ENCODE measurements at regions not wholly inside any gene's neighbourhood (a gene's known extent, or its start where the extent isn't known, plus 50 kb on each side); places are given as distances from the start of the nearest gene placed in this dataset.

DNA sequence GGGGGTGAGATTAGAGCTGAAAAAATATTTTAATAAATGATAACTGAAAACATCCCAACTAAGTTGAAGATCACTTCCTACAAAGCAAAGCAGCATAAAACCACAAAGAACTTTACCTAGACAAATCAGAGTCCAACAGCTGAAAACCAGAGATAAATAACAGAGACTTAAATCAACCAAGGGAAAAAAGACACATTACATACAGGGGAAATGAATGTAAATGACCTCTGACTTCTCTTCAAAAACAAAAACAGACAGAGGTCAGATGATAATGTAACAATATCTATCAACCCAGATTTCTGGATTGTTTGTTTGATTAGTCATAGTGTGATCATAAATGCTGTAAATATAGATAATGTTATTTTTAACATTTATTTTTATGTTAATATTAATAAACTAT is 782.8 kb downstream of the TFAP2A start:
- in situ Hi-C loops (cut with MboI; ENCODE audit: low sequenced_read_pairs), result no loop called here

DNA sequence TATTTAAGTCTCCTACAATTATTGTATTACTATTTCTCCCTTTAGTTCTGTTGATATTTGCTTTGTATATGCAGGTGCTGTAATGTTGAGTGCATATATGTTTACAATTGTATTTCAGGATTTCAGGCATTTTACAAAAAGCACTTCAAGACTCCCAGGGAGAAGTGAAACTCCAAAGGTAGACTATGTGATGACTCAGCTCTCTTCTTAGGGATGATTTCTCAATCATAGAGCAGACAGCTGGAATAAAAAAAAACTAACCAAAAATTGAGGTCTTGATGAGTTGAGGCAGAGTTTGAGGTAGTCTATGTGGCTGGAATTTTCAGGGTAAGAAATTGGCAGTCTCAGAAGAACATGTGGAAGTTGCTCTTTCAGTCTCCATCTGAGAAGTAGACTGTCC is 786.1 kb downstream of the TFAP2A start:
- in situ Hi-C loops (cut with MboI; ENCODE audit: low sequenced_read_pairs), result no loop called here

DNA sequence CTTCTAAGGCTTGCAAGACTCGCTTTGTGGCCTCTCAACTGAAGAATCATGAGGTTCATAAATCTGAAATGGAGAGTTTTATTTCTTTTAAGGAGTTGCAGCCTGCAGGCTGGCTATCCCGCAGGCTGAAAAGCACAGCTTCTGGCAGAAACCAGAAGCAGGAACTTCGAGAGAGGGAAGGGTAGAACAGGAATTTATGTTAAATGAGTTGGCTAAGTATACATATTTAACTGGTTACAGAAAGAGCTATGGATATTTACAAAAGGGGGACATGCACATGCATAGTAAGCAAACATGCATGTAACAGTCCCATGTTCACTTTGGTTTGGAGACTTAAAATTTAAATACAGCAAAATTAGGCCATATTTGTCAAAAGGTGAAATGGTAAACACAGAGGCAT is 787.0 kb downstream of the TFAP2A start:
- in situ Hi-C loops (cut with MboI; ENCODE audit: low sequenced_read_pairs), result no loop called here

DNA sequence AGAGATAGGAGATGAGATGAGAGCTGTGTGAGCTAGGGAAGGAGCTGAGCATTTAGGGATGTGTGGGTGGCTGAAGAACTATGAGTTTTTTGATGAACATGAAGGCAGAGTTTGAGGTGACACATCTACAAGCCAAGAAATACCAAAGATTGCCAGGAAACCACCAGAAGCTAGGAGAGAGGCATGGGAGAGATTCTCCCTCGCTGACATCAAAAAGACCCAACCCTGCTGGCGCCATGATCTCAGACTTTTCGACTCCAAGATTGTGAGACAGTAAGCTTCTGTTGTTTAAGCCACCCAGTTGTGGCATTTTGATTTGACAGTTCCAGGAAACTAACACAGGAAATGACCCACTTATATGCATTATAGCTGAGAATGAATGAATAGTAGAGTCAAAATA is 790.9 kb downstream of the TFAP2A start:
- in situ Hi-C loops (cut with MboI; ENCODE audit: low sequenced_read_pairs), result no loop called here

DNA sequence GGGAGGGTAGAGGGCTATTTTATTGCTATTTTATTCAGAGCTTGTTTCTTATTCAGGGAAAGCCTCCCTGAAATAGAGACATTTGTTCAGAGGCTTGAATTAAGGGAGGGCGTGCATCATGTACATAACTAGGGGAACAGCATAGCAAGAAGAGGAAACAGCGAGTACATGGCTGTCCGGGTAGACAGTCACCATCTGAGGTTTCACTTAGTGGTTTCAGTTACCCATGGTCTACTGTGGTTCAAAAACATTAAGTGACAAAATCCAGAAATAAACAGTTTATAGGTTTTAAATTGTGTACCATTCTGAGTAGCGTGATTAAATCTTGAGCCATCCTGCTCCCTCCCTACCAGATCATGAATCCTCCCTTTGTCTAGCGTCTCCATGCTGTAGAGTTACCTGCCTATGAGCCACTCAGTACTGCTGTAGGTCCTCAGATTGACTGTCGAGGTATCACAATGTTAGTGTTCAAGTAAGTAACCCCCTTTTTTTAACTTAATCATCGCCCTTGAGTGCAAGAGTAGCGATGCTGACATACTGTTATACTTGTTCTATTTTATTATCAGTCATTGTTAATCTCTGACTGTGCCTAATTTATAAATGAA is 791.5 kb downstream of the TFAP2A start:
- in situ Hi-C loops (cut with MboI; ENCODE audit: low sequenced_read_pairs), result no loop called here

DNA sequence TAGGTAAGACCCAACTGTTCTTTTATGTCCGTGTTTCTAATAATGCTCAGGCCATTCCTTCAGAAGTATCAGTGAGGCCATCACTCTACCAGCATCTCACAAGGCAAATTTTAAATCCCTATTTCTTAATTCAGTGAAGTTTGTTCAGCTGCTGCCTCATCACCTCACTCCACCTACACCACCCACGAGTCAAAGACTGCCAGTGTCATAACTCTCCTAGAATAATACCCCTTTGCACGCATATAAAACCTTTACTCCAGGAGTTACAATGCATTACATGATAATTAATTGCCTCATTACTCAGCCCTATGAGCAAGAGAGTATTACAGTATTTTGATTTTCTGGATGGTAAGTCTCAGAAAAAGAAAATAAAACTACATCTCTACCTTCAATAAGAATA is 793.6 kb downstream of the TFAP2A start:
- in situ Hi-C loops (cut with MboI; ENCODE audit: low sequenced_read_pairs), result no loop called here

DNA sequence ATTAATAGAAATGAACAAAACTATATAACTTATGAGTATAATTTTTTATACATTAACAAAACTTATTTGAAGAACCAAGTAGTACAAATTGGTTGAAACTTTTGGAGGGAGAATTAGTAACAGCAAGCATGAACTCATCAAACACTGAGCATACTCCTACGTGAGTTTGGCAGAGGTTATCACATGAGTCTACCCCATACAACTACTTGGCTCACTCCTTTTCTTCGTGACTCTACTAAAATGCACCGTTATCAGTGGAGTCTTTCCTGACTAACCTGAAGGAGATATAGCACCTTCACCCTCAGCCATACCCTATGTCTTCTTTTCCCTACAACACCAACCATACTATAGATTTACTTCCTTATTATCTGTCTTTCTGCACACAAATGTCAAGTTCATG is 794.2 kb downstream of the TFAP2A start:
- in situ Hi-C loops (cut with MboI; ENCODE audit: low sequenced_read_pairs), result no loop called here

DNA sequence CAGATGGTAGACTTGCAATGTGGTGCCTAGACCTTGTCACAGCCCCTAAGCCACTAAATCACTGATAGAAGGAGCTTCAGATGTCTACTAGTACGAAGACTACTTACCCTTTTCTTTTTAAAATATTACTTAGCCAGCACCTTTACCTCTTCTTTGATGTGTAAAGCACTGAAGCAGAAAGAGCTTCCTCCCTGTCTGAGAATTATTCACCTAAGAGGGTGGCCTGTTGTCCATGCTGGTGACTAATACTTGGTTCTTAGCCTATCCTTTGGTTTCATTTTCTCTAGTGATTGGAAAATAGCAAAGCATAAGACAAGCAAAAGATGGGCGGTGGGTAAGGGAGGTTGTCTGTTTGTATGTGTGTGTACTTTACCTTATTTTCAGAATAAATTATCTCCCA is 794.6 kb downstream of the TFAP2A start:
- in situ Hi-C loops (cut with MboI; ENCODE audit: low sequenced_read_pairs), result no loop called here

DNA sequence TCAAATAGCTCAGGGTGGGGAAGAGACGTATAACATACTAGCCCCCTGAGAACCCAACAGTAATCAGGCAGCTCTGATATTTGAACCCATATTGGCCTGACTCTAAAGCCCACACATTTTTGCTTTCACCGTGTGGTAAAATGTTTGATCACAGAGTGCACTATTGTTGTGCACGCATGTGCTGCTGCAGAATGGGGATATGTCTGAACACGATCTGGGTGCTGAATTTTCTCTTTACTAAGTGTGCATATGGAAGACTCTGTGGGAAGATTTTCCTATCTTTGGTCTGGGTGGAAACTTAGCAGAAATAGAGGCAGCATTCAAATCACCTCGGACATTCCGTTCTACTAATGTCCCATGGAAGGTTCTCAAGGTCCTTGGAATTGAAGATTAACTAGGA is 800.1 kb downstream of the TFAP2A start:
- in situ Hi-C loops (cut with MboI; ENCODE audit: low sequenced_read_pairs), result no loop called here

DNA sequence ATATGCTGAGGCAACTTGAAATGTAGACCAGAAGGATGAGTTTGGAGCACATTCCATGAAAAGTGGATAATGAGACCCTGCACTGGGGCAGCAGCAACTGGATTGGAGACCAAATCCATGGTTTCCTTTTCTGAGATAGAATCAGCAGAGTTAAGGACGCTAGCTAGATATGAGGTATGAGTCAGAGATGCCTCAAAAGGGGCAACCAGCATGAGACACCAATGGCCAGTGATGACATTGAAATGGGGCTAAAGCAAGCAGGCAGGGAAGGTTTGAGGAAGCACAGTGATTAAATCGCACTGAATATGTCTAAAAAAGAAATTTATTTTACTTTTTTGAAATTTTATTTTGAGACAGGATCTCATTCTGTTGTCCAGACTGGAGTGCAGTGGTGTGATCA is 802.4 kb downstream of the TFAP2A start:
- in situ Hi-C loops (cut with MboI; ENCODE audit: low sequenced_read_pairs), result no loop called here

DNA sequence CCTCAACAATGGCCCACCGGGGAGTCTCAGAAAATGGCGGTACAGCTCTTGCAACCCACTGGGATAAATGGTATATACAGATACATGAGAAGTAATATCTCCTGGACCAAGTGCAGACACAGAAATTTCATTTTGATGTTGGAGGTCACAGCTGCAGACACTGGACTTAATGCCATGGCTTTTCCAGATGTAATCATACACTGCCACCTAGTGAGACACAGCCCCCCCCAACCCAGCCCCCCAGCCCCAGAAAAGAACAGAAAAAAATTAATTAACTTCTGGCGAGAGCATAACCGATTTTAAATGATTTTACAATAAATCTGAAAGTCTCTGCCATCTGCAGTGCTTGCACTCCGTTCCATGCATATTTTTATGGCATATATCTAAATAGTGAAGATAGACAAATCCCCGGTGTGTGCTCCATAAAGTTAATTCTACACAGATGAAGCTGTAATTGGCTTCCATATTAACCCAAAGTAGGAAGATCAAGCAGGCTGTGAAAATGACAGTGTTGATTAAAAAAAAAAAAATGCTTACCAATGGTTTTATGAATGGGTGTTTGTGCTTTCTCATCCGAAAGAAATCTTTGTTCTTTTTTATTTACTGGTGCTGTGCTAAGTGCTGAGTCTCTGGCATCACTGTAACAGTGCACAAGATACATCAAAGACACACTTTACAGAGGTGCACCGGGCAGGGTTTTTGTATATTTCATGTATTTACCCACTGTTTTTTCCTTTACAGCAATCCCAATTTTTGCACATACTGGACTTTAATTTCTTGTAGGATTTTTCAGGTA is 804.1 kb downstream of the TFAP2A start:
- in situ Hi-C loops (cut with MboI; ENCODE audit: low sequenced_read_pairs), result no loop called here

DNA sequence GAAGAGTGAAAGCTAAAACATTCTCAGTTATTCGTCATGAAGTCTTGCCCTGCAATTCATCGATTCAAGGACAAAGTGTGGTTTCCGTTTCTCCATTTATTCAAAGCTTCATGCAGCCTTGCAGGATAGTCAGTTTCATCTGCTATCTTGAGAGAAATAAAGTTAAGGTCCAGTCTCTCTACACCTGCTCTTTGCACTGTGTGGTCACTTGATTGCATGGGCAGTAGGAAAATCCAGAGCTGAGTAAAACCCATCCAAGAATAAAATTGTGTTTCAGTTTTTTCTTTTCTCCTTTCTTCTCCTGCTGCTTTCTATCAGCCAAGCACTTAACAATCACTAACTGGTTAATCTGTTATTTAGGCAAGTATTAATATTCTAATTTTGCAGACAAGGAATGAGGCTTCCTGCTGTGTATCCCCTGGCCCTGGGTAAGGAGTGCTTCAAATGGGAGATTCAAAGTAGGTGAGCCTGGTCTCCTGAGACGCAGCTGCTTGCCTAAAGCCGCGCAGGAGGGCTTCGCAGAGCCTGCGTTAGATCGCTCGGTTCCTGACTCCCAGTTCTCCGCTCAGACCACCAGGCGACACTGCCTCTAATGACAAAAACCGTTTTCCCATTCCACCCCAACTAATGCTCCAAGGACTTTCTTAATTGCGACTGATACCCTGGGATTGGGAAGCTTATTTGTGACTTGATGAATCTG is 808.3 kb downstream of the TFAP2A start:
- in situ Hi-C loops (cut with MboI; ENCODE audit: low sequenced_read_pairs), result no loop called here

DNA sequence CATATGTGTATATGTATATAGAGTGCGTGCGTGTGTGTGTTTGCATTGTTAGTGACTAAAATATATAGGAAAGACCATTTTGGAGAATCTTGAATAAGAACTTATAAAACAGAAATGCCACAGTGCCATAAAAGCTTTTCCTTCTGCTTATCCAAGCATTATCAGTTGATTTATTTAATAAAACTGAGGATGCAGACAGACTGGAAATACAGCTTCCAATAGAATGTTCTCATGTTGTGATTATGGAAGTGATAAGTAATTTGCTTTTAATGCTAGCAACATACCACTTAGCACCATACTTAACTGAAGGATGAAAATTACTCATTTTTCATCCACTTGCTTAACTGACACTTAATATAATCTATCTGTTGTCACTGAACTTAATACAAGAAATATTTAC is 820.1 kb downstream of the TFAP2A start:
- in situ Hi-C loops (cut with MboI; ENCODE audit: low sequenced_read_pairs), result no loop called here

DNA sequence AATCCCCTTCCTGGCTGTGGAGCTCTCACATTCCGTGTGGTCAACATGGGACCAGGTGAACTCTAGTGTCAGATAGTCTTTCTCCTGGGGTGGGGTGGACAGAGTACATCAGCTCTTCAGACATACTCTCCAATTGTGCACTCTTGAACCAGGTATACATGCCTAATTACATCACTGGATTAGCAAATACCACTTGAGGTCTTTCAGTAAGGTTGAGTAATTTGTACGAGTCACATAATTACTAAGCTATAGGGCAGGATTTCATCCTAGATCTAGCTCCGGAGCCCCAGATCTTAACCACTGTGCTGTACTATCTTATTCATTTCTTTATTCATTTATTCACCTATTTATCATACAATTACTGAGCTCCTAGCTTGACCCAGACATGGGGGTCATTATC is 821.3 kb downstream of the TFAP2A start:
- in situ Hi-C loops (cut with MboI; ENCODE audit: low sequenced_read_pairs), result no loop called here

DNA sequence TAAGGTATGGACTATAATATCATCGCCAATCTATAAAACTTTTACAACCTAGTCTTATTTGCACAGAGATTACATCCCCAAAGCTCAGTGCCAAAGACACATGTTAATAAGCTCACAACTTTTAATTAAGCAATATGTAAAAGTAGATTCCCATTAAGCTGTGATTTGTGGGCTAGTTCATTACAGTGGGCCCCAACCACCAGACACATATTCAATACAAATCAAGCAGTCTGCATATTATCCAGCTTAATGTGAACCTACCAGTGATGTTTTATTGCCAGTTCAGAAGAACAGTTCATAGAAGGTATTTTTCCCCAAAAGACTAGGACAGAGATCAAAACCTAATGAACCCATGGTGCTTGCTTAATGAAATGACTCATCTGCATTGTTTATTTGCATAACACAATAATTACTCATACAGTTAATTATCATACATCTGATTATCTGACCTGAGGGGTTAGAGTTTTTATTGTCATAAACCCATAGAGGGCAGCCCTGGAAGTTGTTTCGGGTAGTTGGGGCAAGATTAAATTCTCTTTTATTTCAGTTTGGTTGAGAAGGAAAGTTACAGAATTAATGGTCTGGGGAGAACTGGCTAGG is 831.0 kb downstream of the TFAP2A start:
- in situ Hi-C loops (cut with MboI; ENCODE audit: low sequenced_read_pairs), result no loop called here

DNA sequence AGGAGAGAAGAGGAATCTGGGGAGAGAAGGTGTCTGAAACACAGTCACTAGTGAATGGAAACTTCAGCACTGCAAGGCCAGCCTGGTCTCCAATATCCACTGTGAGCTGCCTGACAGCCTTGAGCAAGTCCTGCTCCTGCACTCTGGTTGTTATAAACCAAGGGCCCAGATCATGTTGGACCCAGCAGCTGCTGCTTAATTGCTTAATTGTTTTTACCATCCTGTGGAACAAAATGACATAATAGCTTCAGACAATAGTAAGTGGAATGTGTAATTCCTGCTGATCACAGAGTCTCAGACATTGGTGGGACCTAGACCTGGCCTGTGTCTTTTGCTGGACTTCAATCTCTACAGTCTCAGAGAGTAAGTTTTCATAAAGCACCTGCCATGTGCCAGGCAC is 833.7 kb downstream of the TFAP2A start:
- in situ Hi-C loops (cut with MboI; ENCODE audit: low sequenced_read_pairs), result no loop called here

DNA sequence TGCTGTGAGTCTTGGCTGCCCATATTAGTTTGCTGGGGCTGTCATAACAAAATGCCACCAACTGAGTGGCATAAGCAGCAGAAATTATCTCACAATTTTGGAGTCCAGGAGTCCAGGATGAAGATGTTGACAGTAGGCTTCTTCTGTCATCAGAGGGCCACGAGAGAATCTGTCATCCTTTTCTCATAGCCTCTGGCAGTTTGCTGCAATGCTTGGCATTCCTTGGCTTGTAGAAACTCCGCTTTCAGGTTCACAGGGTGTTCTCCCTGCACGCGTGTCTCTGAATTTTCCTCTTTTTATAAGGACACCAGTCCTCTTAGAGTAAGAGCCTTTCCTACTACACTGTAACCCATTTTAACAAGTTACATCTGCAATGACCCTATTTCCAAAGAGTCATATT is 838.4 kb downstream of the TFAP2A start:
- in situ Hi-C loops (cut with MboI; ENCODE audit: low sequenced_read_pairs), result no loop called here

DNA sequence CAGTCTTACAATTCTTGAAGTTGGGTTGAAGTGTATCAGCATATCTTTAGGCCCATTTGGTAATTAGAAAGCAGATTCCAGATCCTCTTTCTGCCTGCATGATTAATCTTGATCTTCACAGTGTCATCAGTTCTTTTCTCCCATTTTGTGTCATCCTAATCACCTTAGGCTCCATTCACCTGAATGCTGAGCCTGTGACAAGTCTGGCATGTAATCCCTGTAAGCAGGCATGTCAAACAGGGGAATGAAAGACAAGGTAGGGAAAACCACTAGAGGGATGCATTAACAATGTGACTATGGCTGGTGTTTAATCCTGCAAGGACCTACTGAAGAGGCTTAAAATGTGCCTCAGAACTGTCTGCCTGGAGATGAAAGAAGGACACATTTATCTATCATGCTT is 848.8 kb downstream of the TFAP2A start:
- in situ Hi-C loops (cut with MboI; ENCODE audit: low sequenced_read_pairs), result no loop called here

DNA sequence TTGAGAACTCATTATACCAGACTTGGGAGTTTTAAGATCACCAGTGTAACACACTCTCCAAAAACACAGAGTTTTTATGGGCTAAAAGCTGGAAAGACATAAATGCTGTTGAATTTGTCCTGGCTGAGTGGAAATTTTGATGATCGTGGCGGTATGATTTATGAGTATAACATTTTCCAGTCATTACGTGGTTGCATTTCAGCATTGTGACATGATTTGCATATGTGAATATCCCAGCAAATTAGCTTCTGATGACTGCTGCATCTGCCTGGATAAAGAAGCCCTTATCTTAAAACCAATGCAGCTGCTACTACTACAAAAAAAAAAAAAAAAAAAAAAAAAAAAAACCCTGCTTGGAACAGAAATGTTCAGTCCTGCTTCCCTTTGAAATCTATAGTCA is 850.9 kb downstream of the TFAP2A start:
- in situ Hi-C loops (cut with MboI; ENCODE audit: low sequenced_read_pairs), result no loop called here

DNA sequence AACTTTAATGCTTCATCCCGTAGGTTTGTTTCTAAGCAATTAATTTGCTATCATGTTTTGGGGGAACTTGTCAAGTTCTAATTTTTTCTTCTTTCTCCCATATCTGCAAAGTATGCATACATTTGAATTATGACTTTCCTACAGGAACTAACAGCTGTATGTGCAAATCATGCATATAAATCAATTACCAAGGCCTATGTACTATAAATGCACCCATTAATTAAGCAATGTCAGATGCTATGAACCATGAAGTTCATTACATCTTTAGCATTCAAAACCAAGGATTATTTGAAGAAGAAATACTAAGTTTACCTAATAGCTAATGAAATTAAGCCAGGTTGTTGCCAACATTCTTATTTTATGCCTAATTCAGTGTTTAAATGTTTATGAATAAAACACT is 851.3 kb downstream of the TFAP2A start:
- in situ Hi-C loops (cut with MboI; ENCODE audit: low sequenced_read_pairs), result no loop called here

DNA sequence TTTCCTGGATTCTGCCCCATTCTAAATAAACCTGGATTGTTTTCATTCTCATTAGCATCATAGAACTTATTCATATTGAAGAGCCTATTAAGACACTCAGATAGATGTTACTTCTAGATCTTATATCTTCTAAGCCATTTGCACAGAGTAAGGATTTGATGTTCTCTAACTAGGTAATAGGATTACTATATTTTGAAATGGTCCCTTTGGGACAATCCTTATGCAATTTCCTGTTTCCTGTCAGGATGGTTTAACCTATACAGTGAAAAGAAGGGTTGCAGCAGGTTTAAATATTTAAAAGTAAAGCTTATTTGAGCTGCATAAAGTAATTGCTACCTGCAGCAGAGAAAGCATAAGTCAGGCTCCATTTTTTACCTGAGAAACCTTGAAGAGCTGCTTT is 860.1 kb downstream of the TFAP2A start:
- in situ Hi-C loops (cut with MboI; ENCODE audit: low sequenced_read_pairs), result no loop called here

DNA sequence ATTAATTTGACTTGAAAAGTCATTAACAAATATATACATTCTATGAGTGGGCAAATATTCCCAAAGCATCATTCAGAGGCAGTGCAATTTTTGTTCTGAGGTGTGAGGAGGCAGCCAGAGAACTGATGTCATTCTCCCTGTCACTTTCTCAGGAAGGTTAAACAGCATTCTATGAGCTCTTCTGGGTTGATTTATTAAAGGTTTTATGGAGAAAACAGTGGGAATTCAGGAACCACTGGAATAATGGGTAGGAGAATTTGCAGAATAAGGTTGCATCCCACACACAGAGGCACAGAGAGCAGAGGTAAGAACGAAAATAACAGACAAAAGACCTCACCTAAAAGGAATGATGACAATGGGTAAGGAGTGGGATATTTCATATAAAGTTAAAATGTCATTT is 860.6 kb downstream of the TFAP2A start:
- in situ Hi-C loops (cut with MboI; ENCODE audit: low sequenced_read_pairs), result no loop called here

Measured in HL-60/S4 treated with phorbol 12-myristate 13-acetate at 8.2 ng/mL for 4 days and 3 days (cell line).